Smooth muscle cell (in vitro differentiated cells): ENCODE measurements at regions not wholly inside any gene's neighbourhood (a gene's known extent, or its start where the extent isn't known, plus 50 kb on each side); places are given as distances from the start of the nearest gene placed in this dataset.
"Not testable (repeated sequence)": the region's sequence is repeated elsewhere in the genome, so short reads cannot be mapped to it uniquely, and the experiment has no call there.

ENCODE experiments used
- DNase-seq: peaks from one replicate; lab custom pipeline; 2025; ENCODE audit not compliant: unreplicated experiment; lab: John Stamatoyannopoulos, UW
- H2AFZ ChIP-seq: fragments of 200-600 bp; sonication (generic); 2 replicates; pipeline ENCODE4 v1.6.0; 2016; ENCODE audit warnings: antibody characterized with exemption, low read depth, mild to moderate bottlenecking
- H3F3A ChIP-seq: fragments of 200-600 bp; sonication (generic); 2 replicates; pipeline ENCODE4 v1.6.0; 2017; ENCODE audit warnings: antibody characterized with exemption, low read depth
- H3K27ac ChIP-seq: fragments of 200-600 bp; sonication (generic); 2 replicates; pipeline ENCODE4 v1.5.1; 2016; ENCODE audit warnings: low read depth, mild to moderate bottlenecking
- H3K27me3 ChIP-seq: fragments of 200-600 bp; sonication (generic); 2 replicates; pipeline ENCODE4 v1.6.1; 2016; ENCODE audit warnings: low read depth, mild to moderate bottlenecking
- H3K36me3 ChIP-seq: fragments of 200-600 bp; sonication (generic); 2 replicates; pipeline ENCODE4 v1.5.1; 2016; ENCODE audit warnings: low read depth
- H3K4me1 ChIP-seq: fragments of 200-600 bp; sonication (generic); 2 replicates; pipeline ENCODE4 v1.5.1; 2016; ENCODE audit warnings: low read depth
- H3K4me2 ChIP-seq: fragments of 200-600 bp; sonication (generic); 2 replicates; pipeline ENCODE4 v1.6.0; 2016; ENCODE audit warnings: mild to moderate bottlenecking
- H3K4me3 ChIP-seq: fragments of 200-600 bp; sonication (generic); 2 replicates; pipeline ENCODE4 v1.5.1; 2016; ENCODE audit warnings: mild to moderate bottlenecking
- H3K79me2 ChIP-seq: fragments of 200-600 bp; sonication (generic); 2 replicates; pipeline ENCODE4 v1.6.0; 2016; ENCODE audit warnings: low read depth, mild to moderate bottlenecking
- H3K9ac ChIP-seq: fragments of 200-600 bp; sonication (generic); 2 replicates; pipeline ENCODE4 v1.6.0; 2016; ENCODE audit warnings: low read depth
- H3K9me3 ChIP-seq: fragments of 200-600 bp; sonication (generic); replicated peaks from 2 replicates; pipeline ENCODE4 v1.5.1; 2016; ENCODE audit warnings: low read depth
- H4K20me1 ChIP-seq: fragments of 200-600 bp; sonication (generic); 2 replicates; pipeline ENCODE4 v1.6.0; 2016; ENCODE audit warnings: low read depth
- CTCF ChIP-seq: fragments of 200-600 bp; sonication (generic); IDR thresholded peaks from 2 replicates; pipeline ENCODE4 v1.5.1; 2017; ENCODE audit warnings: borderline replicate concordance, mild to moderate bottlenecking, antibody characterized with exemption; ENCODE audit not compliant: insufficient read depth, poor library complexity, severe bottlenecking
- WGBS: methylation state at CpG from one replicate; pipeline ENCODE4 v1.1.7; 2016; ENCODE audit warnings: low lambda C conversion rate; 5-methylcytosine and 5-hydroxymethylcytosine counted together

- H3K27ac ChIP-seq, H3K27me3 ChIP-seq, H3K4me3 ChIP-seq, H2AFZ ChIP-seq, H3K9ac ChIP-seq, H3F3A ChIP-seq, H3K9me3 ChIP-seq, DNase-seq, H3K4me1 ChIP-seq, H4K20me1 ChIP-seq, H3K36me3 ChIP-seq, H3K4me2 ChIP-seq, H3K79me2 ChIP-seq: not testable (repeated sequence)
- 92% methylated on average over 25 of the region's 25 CpGs for WGBS
Measured at GRCh38 chr1:194357573-194358207, 1171.3 kb upstream of the B3GALT2 start.

- Histone ChIP-seq H3K4me1 (no peaks in the 10 kb centered on the region), H3K36me3 (no peaks in the 10 kb centered on the region), H3K9ac (no peak overlapping the region), H3K4me3 (no peak overlapping the region), H3F3A (no peaks in the 10 kb centered on the region), H4K20me1 (no peaks in the 10 kb centered on the region), H3K79me2 (no peaks in the 10 kb centered on the region), H2AFZ (no peak overlapping the region), H3K9me3 (no peaks in the 10 kb centered on the region), H3K4me2 (no peak overlapping the region), H3K27ac (no peak overlapping the region), H3K27me3 (no peaks in the 10 kb centered on the region)
- 86% methylated on average over 12 of the region's 12 CpGs for WGBS
- no peak for TF ChIP-seq CTCF
- no peak for DNase-seq
Measured at GRCh38 chr1:194355488-194356106, 1169.2 kb upstream of the B3GALT2 start.

GRCh38 chr1:194353121-194353520 is 1166.7 kb upstream of the B3GALT2 start:
- Histone ChIP-seq H2AFZ (no peak overlapping the region), H3K27ac (no peak overlapping the region), H3K36me3 (no peaks in the 10 kb centered on the region), H4K20me1 (no peaks in the 10 kb centered on the region), H3F3A (no peaks in the 10 kb centered on the region), H3K9me3 (no peaks in the 10 kb centered on the region), H3K79me2 (no peaks in the 10 kb centered on the region), H3K27me3 (peaks cover 3% of the 10 kb centered on the region), H3K4me3 (no peak overlapping the region), H3K4me1 (no peaks in the 10 kb centered on the region), H3K9ac (no peak overlapping the region), H3K4me2 (no peak overlapping the region)
- no peak for TF ChIP-seq CTCF
- DNase-seq: no peak
- 81% methylated on average over 3 of the region's 3 CpGs for WGBS

GRCh38 chr1:194347200-194347599 is 1160.8 kb upstream of the B3GALT2 start:
- peaks cover 3% of the 10 kb centered on the region for H3K27me3 ChIP-seq
- no peaks in the 10 kb centered on the region for H3K79me2 ChIP-seq
- no peak overlapping the region for H3K4me2 ChIP-seq
- H3K4me1 ChIP-seq: no peaks in the 10 kb centered on the region
- 83% methylated on average over 2 of the region's 2 CpGs for WGBS
- no peaks in the 10 kb centered on the region for H3K36me3 ChIP-seq
- H3K9ac ChIP-seq: no peak overlapping the region
- no peak overlapping the region for H3K4me3 ChIP-seq
- TF ChIP-seq CTCF: no peak
- H3K9me3 ChIP-seq: no peaks in the 10 kb centered on the region
- H3K27ac ChIP-seq: no peak overlapping the region
- H4K20me1 ChIP-seq: no peaks in the 10 kb centered on the region
- H2AFZ ChIP-seq: no peak overlapping the region
- DNase-seq: no peak
- H3F3A ChIP-seq: no peaks in the 10 kb centered on the region
